ENCODE measurements at regions not wholly inside any gene's neighbourhood (a gene's known extent, or its start where the extent isn't known, plus 50 kb on each side); places are given as distances from the start of the nearest gene placed in this dataset.
"Not testable (repeated sequence)": the region's sequence is repeated elsewhere in the genome, so short reads cannot be mapped to it uniquely, and the experiment has no call there.

GRCh38 chr11:23887122-23887521, 609.7 kb upstream of the LUZP2 start:
- not testable (repeated sequence) for DNase-seq; H3K36me3 ChIP-seq (replicated peaks; ENCODE audit: control insufficient read depth, insufficient read depth, low read length); H3K27me3 ChIP-seq (ENCODE audit: control insufficient read depth, insufficient read depth, low read length); H3K4me3 ChIP-seq (ENCODE audit: insufficient read depth, low read depth, low read length)

DNA sequence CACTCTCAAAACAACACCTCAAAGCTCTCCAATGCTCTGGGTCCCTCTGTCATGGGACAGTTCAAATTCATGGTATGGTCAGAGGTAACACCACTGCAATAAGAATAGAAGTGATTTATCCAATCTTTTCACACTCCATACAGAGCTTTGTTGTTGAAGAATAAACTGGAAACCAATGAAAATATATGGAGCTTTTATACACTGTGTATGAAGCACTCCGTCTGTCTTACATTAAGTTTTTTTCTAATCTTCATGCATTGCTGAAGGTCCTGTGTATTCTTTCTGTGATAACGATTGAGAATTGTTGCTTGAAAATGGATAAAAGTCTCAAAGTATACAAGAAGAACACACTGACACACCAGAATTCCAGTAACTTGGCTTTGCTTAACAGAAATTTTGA, 603.7 kb upstream of the LUZP2 start:
- Histone ChIP-seq H3K4me3 (ENCODE audit: insufficient read depth, low read depth, low read length) (no peak overlapping the region), H3K36me3 (replicated peaks; ENCODE audit: control insufficient read depth, insufficient read depth, low read length) (no peaks in the 10 kb centered on the region)

GRCh38 chr11:23897453-23898286, 599.2 kb upstream of the LUZP2 start:
- no peaks in the 10 kb centered on the region; the same call in 1 of the 2 replicates for H3K27me3 ChIP-seq (ENCODE audit: control insufficient read depth, insufficient read depth, low read length)
- no peaks in the 10 kb centered on the region for H3K36me3 ChIP-seq (replicated peaks; ENCODE audit: control insufficient read depth, insufficient read depth, low read length)
- H3K4me3 ChIP-seq (ENCODE audit: insufficient read depth, low read depth, low read length) = no peak overlapping the region
- no peak for DNase-seq

More for the DNA sequence above, 603.7 kb upstream of the LUZP2 start:
- H3K27me3 ChIP-seq (ENCODE audit: control insufficient read depth, insufficient read depth, low read length) = no peaks in the 10 kb centered on the region
- DNase-seq = no peak

GRCh38 chr11:23903044-23903704, 593.7 kb upstream of the LUZP2 start:
- DNase-seq = no peak
- no peaks in the 10 kb centered on the region; the same call in 1 of the 2 replicates for H3K27me3 ChIP-seq (ENCODE audit: control insufficient read depth, insufficient read depth, low read length)
- H3K36me3 ChIP-seq (replicated peaks; ENCODE audit: control insufficient read depth, insufficient read depth, low read length) = no peaks in the 10 kb centered on the region
- no peak overlapping the region for H3K4me3 ChIP-seq (ENCODE audit: insufficient read depth, low read depth, low read length)

GRCh38 chr11:23919455-23919854, 577.4 kb upstream of the LUZP2 start:
- Histone ChIP-seq H3K36me3 (replicated peaks; ENCODE audit: control insufficient read depth, insufficient read depth, low read length) (no peaks in the 10 kb centered on the region), H3K27me3 (ENCODE audit: control insufficient read depth, insufficient read depth, low read length) (no peaks in the 10 kb centered on the region), H3K4me3 (ENCODE audit: insufficient read depth, low read depth, low read length) (no peak overlapping the region)
- no peak for DNase-seq

- no peak overlapping the region for H3K4me3 ChIP-seq (ENCODE audit: insufficient read depth, low read depth, low read length)
- no peak for DNase-seq
Measured at GRCh38 chr11:23923357-23923756, 573.5 kb upstream of the LUZP2 start.

DNA sequence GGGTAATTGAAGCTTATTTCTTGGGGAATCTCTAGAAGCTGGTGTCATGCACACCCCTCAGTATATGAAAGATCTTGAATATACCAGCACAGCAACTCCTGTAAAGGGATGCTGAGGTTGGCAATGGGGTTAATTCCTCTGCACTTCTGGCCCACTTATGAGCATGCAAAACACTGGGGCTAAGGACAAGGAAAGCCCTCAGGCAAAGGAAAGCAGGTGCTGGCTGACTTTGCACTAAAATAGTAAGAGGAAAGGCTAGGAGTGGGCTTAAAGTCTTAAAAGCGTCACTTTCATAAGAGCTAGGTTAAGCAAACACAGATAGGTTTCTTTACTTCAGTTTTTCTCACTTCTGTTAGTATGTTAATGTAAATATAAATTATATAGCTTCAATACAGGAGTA, 572.6 kb upstream of the LUZP2 start:
- no peak overlapping the region for H3K4me3 ChIP-seq (ENCODE audit: insufficient read depth, low read depth, low read length)
- no peaks in the 10 kb centered on the region for H3K27me3 ChIP-seq (ENCODE audit: control insufficient read depth, insufficient read depth, low read length)
- H3K36me3 ChIP-seq (replicated peaks; ENCODE audit: control insufficient read depth, insufficient read depth, low read length) = no peaks in the 10 kb centered on the region
- no peak for DNase-seq

More at GRCh38 chr11:23923357-23923756, 573.5 kb upstream of the LUZP2 start:
- Histone ChIP-seq H3K36me3 (replicated peaks; ENCODE audit: control insufficient read depth, insufficient read depth, low read length) (no peaks in the 10 kb centered on the region), H3K27me3 (ENCODE audit: control insufficient read depth, insufficient read depth, low read length) (no peaks in the 10 kb centered on the region)

GRCh38 chr11:23931443-23931842, 565.4 kb upstream of the LUZP2 start:
- DNase-seq = no peak
- H3K27me3 ChIP-seq (ENCODE audit: control insufficient read depth, insufficient read depth, low read length) = no peaks in the 10 kb centered on the region
- H3K4me3 ChIP-seq (ENCODE audit: insufficient read depth, low read depth, low read length) = no peak overlapping the region
- no peaks in the 10 kb centered on the region for H3K36me3 ChIP-seq (replicated peaks; ENCODE audit: control insufficient read depth, insufficient read depth, low read length)

DNA sequence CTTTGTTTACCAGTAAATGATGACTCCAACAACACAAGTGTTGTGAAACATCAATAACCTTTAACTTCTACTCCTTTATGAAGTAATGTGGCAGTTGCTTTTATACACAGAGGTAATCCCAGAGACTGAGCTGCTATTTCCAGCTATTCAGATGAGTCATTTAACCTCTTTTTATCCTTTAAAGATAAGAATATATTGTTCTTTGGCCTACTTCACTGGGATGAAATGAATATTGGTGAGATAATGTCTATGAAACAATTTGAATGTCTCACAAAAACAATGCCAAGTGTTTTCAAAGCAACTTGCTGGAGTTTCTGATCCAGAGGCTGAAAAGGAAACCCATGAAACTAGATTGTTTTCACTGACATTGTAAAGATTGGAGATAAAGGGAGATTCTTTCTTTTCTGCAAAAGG, 564.4 kb upstream of the LUZP2 start:
- Histone ChIP-seq H3K4me3 (ENCODE audit: insufficient read depth, low read depth, low read length) (no peak overlapping the region), H3K36me3 (replicated peaks; ENCODE audit: control insufficient read depth, insufficient read depth, low read length) (no peaks in the 10 kb centered on the region), H3K27me3 (ENCODE audit: control insufficient read depth, insufficient read depth, low read length) (no peaks in the 10 kb centered on the region)
- no peak for DNase-seq

GRCh38 chr11:23933721-23934120, 563.1 kb upstream of the LUZP2 start:
- DNase-seq = no peak
- no peaks in the 10 kb centered on the region for H3K27me3 ChIP-seq (ENCODE audit: control insufficient read depth, insufficient read depth, low read length)
- no peak overlapping the region for H3K4me3 ChIP-seq (ENCODE audit: insufficient read depth, low read depth, low read length)
- H3K36me3 ChIP-seq (replicated peaks; ENCODE audit: control insufficient read depth, insufficient read depth, low read length) = no peaks in the 10 kb centered on the region

GRCh38 chr11:23934671-23935270, 562.1 kb upstream of the LUZP2 start:
- H3K36me3 ChIP-seq (replicated peaks; ENCODE audit: control insufficient read depth, insufficient read depth, low read length); DNase-seq; H3K4me3 ChIP-seq (ENCODE audit: insufficient read depth, low read depth, low read length); H3K27me3 ChIP-seq (ENCODE audit: control insufficient read depth, insufficient read depth, low read length): not testable (repeated sequence)

DNA sequence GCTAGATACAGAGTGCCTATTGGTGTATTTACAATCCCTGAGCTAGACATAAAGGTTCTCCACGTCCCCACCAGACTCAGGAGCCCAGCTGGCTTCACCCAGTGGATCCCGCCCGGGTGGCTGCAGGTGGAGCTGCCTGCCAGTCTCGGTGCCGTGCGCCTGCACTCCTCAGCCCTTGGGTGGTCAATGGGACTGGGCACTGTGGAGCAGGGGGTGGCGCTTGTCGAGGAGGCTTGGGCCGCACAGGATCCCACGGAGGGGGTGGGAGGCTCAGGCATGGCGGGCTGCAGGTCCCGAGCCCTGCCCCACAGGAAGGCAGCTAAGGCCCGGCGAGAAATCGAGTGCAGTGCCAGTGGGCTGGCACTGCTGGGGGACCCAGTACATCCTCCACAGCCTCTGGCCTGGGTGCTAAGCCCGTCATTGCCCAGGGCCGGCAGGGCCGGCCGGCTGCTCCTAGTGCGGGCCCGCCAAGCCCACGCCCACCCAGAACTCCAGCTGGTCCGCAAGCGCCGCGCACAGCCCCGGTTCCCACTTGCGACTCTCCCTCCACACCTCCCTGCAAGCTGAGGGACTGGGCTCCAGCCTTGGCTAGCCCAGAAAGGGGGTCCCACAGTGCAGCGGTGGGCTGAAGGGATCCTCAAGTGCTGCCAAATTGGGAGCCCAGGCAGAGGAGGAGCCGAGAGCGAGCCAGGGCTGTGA, 554.6 kb upstream of the LUZP2 start:
- not testable (repeated sequence) for H3K4me3 ChIP-seq (ENCODE audit: insufficient read depth, low read depth, low read length); DNase-seq; H3K27me3 ChIP-seq (ENCODE audit: control insufficient read depth, insufficient read depth, low read length); H3K36me3 ChIP-seq (replicated peaks; ENCODE audit: control insufficient read depth, insufficient read depth, low read length)

- DNase-seq = no peak
- H3K36me3 ChIP-seq (replicated peaks; ENCODE audit: control insufficient read depth, insufficient read depth, low read length) = no peaks in the 10 kb centered on the region
- H3K4me3 ChIP-seq (ENCODE audit: insufficient read depth, low read depth, low read length) = no peak overlapping the region
- H3K27me3 ChIP-seq (ENCODE audit: control insufficient read depth, insufficient read depth, low read length) = no peaks in the 10 kb centered on the region
Measured at GRCh38 chr11:23944923-23945322, 551.9 kb upstream of the LUZP2 start.

DNA sequence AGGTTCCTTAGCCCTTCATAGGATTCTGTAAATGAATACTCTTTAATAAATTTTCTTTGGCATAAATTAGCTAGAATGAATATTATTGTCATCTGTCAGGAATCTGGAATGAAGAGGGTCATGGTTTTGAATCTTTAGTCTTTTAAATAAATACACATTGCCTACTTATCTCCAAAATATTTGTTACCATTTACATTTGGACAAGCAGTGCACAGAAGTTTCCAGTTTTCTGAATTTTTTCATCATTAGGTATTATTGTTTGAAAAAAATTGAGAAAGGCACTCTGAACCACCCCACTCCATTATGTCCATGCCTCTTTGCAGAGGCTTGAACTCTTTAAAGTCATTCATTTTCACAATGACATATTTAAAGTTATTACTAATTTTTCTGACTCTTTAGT, 549.0 kb upstream of the LUZP2 start:
- H3K36me3 ChIP-seq (replicated peaks; ENCODE audit: control insufficient read depth, insufficient read depth, low read length) = no peaks in the 10 kb centered on the region
- H3K27me3 ChIP-seq (ENCODE audit: control insufficient read depth, insufficient read depth, low read length) = no peaks in the 10 kb centered on the region
- no peak overlapping the region for H3K4me3 ChIP-seq (ENCODE audit: insufficient read depth, low read depth, low read length)
- DNase-seq = no peak

Measured in H7 (cell line).